SKM-1 treated with dmso at 0.1 percent for 144 hours (cell line): ENCODE measurements at regions not wholly inside any gene's neighbourhood (a gene's known extent, or its start where the extent isn't known, plus 50 kb on each side); places are given as distances from the start of the nearest gene placed in this dataset.

Experiments used
- DNase-seq: peaks from one replicate; lab custom pipeline; 2025; ENCODE audit not compliant: unreplicated experiment; lab: John Stamatoyannopoulos, UW

- DNase-seq = no peak
These were observed 151.6 kb upstream of the TAPT1 start for GRCh38 chr4:16377887-16378286.

- DNase-seq = no peak
These were observed 138.8 kb upstream of the TAPT1 start for GRCh38 chr4:16365036-16365569.

- DNase-seq = no peak
These were observed 134.5 kb upstream of the TAPT1 start for GRCh38 chr4:16360694-16361262.

- DNase-seq = no peak
These were observed 126.9 kb upstream of the TAPT1 start for GRCh38 chr4:16353165-16353564.

- DNase-seq = no peak
These were observed 124.9 kb upstream of the TAPT1 start for GRCh38 chr4:16351161-16351560.

- DNase-seq = no peak
These were observed 118.6 kb upstream of the TAPT1 start for GRCh38 chr4:16344853-16345252.

GRCh38 chr4:16337936-16338335 lies 111.7 kb upstream of the TAPT1 start:
- DNase-seq = no peak

GRCh38 chr4:16334601-16335000 lies 108.3 kb upstream of the TAPT1 start:
- DNase-seq = no peak

GRCh38 chr4:16329797-16330134 lies 103.5 kb upstream of the TAPT1 start:
- DNase-seq = no peak

GRCh38 chr4:16329125-16329796 lies 103.0 kb upstream of the TAPT1 start:
- no peak for DNase-seq

- DNase-seq = no peak
These were observed 95.9 kb upstream of the TAPT1 start for GRCh38 chr4:16322183-16322582.

- DNase-seq = no peak
These were observed 89.2 kb upstream of the TAPT1 start for GRCh38 chr4:16315456-16315855.

- DNase-seq = no peak
These were observed 84.3 kb upstream of the TAPT1 start for GRCh38 chr4:16310606-16311005.

- no peak for DNase-seq
These were observed 76.4 kb upstream of the TAPT1 start for GRCh38 chr4:16302648-16303047.

GRCh38 chr4:16297003-16297402 lies 70.7 kb upstream of the TAPT1 start:
- DNase-seq = no peak

- DNase-seq = no peak
These were observed 68.2 kb upstream of the TAPT1 start for GRCh38 chr4:16294455-16294854.

- DNase-seq = no peak
These were observed 67.1 kb upstream of the TAPT1 start for GRCh38 chr4:16293210-16293838.

GRCh38 chr4:16292585-16292984 lies 66.3 kb upstream of the TAPT1 start:
- DNase-seq = no peak

- no peak for DNase-seq
These were observed 64.6 kb upstream of the TAPT1 start for GRCh38 chr4:16290681-16291420.

- peak; percentile 7 for DNase-seq
These were observed 63.8 kb upstream of the TAPT1 start for GRCh38 chr4:16289897-16290554.

- DNase-seq = no peak
These were observed 57.8 kb upstream of the TAPT1 start for GRCh38 chr4:16284050-16284449.
